ENCODE measurements at regions not wholly inside any gene's neighbourhood (a gene's known extent, or its start where the extent isn't known, plus 50 kb on each side); places are given as distances from the start of the nearest gene placed in this dataset.

DNA sequence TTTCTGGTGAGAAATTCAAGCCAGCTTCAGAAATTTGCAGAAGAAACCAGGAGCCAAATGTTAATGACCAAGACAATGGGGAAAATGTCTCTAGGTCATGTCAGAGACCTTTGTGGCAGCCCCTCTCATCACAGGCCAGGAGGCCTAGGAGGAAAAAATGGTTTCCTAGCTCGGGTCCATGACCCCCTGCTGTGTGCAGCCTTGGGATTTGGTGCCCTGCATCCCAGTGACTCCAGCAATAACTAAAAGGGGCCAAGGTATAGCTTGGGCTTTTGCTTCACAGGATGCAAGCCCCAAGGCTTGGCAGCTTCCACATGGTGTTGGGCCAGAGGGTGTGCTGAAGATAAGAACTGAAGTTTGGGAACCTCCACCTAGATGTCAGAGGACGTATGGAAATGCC lies 814.7 kb upstream of the SLIT2 start:
- no peak overlapping the region for H3K27ac ChIP-seq (ENCODE audit: low read depth in 2 of 2, low read length in 2 of 2)
- H3K9me3 ChIP-seq (ENCODE audit: control insufficient read depth in 2 of 2, low read length in 2 of 2), result no peaks in the 10 kb centered on the region
- no peaks in the 10 kb centered on the region for H3K27me3 ChIP-seq (ENCODE audit: control insufficient read depth in 2 of 2, insufficient read depth in 2 of 2, low read length in 2 of 2)
- no peaks in the 10 kb centered on the region for H3K36me3 ChIP-seq (ENCODE audit: control insufficient read depth in 2 of 2, insufficient read depth in 2 of 2, low read length in 2 of 2)
- no peak overlapping the region for H3K4me3 ChIP-seq (ENCODE audit: low read length in 2 of 2)
- no peaks in the 10 kb centered on the region for H3K4me1 ChIP-seq (ENCODE audit: control insufficient read depth in 2 of 2, insufficient read depth in 2 of 2, low read length in 2 of 2)
- H3K9ac ChIP-seq (ENCODE audit: low read depth in 1 of 2, low read length in 2 of 2), result no peak overlapping the region

DNA sequence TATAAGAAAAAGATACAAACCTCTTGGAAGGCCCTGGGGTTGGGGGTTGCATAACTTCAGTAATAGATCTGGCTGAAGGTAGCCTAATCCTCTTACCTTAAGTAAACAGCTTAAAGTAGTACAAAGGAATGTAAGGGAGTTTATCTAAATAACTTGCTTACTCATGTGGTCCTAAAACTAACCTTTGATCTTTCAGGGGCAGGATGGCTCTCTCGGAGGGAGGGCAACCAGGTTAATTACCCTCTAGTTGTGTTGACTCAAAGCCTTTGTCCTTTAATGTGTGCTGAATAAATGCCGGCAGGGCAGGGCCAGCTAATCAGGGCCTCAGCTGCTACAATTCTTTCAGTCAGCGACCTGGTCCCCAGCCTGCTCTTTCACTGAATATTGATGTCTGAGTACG lies 822.0 kb upstream of the SLIT2 start:
- Histone ChIP-seq H3K36me3 (ENCODE audit: control insufficient read depth in 2 of 2, insufficient read depth in 2 of 2, low read length in 2 of 2) (no peaks in the 10 kb centered on the region), H3K4me3 (ENCODE audit: low read length in 2 of 2) (no peak overlapping the region), H3K9ac (ENCODE audit: low read depth in 1 of 2, low read length in 2 of 2) (no peak overlapping the region), H3K27ac (ENCODE audit: low read depth in 2 of 2, low read length in 2 of 2) (no peak overlapping the region), H3K4me1 (ENCODE audit: control insufficient read depth in 2 of 2, insufficient read depth in 2 of 2, low read length in 2 of 2) (no peaks in the 10 kb centered on the region), H3K27me3 (ENCODE audit: control insufficient read depth in 2 of 2, insufficient read depth in 2 of 2, low read length in 2 of 2) (no peaks in the 10 kb centered on the region), H3K9me3 (ENCODE audit: control insufficient read depth in 2 of 2, low read length in 2 of 2) (no peaks in the 10 kb centered on the region)

DNA sequence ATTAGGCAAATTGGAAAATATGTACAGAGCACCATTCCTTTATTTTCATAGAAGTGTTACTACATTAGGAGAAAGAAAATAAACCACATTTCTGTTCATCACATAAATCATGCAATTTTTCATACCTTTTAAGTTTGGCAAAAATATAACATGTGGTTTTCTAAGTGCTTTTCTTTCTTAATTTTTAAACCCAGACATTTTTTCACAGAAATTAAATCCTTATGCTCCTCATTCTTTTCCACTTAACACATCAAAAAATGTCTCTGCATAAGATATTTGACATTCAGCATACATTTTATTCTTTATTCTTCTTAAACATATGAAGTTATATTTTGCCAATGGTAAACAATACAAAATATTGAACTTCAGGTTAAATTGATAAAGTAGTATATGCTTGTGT lies 826.6 kb upstream of the SLIT2 start:
- no peaks in the 10 kb centered on the region for H3K36me3 ChIP-seq (ENCODE audit: control insufficient read depth in 2 of 2, insufficient read depth in 2 of 2, low read length in 2 of 2)
- no peaks in the 10 kb centered on the region for H3K27me3 ChIP-seq (ENCODE audit: control insufficient read depth in 2 of 2, insufficient read depth in 2 of 2, low read length in 2 of 2)
- no peak overlapping the region for H3K9ac ChIP-seq (ENCODE audit: low read depth in 1 of 2, low read length in 2 of 2)
- H3K27ac ChIP-seq (ENCODE audit: low read depth in 2 of 2, low read length in 2 of 2), result no peak overlapping the region
- H3K9me3 ChIP-seq (ENCODE audit: control insufficient read depth in 2 of 2, low read length in 2 of 2), result no peaks in the 10 kb centered on the region
- no peaks in the 10 kb centered on the region for H3K4me1 ChIP-seq (ENCODE audit: control insufficient read depth in 2 of 2, insufficient read depth in 2 of 2, low read length in 2 of 2)
- no peak overlapping the region for H3K4me3 ChIP-seq (ENCODE audit: low read length in 2 of 2)

DNA sequence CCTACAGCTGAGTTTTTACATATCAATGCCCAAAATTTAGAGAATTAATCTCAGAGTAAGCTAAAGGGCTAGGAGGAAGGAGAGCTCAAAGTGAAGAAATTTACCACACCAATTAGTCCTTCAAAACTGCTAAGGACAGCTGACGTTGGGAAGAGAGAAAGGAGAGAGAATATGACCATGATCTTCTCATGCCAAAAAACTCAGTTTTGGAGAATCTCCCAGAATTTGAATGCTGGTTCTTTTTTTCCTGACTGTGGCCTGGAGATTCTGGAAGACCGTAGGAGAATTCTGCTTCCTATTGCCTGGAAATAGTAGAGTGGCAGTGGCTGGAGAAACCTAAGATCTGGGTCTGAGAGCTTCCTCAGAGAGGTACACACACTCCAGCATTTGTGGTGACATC lies 834.4 kb upstream of the SLIT2 start:
- H3K9ac ChIP-seq (ENCODE audit: low read depth in 1 of 2, low read length in 2 of 2), result no peak overlapping the region
- no peaks in the 10 kb centered on the region for H3K36me3 ChIP-seq (ENCODE audit: control insufficient read depth in 2 of 2, insufficient read depth in 2 of 2, low read length in 2 of 2)
- H3K4me1 ChIP-seq (ENCODE audit: control insufficient read depth in 2 of 2, insufficient read depth in 2 of 2, low read length in 2 of 2), result no peaks in the 10 kb centered on the region
- no peaks in the 10 kb centered on the region for H3K27me3 ChIP-seq (ENCODE audit: control insufficient read depth in 2 of 2, insufficient read depth in 2 of 2, low read length in 2 of 2)
- H3K9me3 ChIP-seq (ENCODE audit: control insufficient read depth in 2 of 2, low read length in 2 of 2), result no peaks in the 10 kb centered on the region
- no peak overlapping the region for H3K4me3 ChIP-seq (ENCODE audit: low read length in 2 of 2)
- H3K27ac ChIP-seq (ENCODE audit: low read depth in 2 of 2, low read length in 2 of 2), result no peak overlapping the region

DNA sequence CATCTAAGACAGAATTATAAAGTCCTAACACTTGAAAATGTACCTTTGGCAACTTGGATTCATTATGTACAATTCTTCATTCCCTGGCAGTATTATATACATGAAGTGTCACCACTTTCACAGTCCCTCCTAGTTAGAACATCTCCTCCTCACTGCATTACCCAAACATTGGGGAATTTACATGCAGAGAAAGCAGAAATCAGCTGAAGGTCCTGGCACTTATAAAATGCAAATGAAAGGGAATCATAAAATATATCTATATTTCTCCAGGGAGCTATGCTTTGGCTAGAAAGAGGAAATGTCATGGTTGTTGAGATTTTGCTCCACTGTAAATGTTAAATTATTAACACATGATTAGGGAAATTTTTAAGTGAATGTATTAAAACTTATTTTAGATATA lies 835.6 kb upstream of the SLIT2 start:
- Histone ChIP-seq H3K27me3 (ENCODE audit: control insufficient read depth in 2 of 2, insufficient read depth in 2 of 2, low read length in 2 of 2) (no peaks in the 10 kb centered on the region), H3K36me3 (ENCODE audit: control insufficient read depth in 2 of 2, insufficient read depth in 2 of 2, low read length in 2 of 2) (no peaks in the 10 kb centered on the region), H3K4me1 (ENCODE audit: control insufficient read depth in 2 of 2, insufficient read depth in 2 of 2, low read length in 2 of 2) (no peaks in the 10 kb centered on the region), H3K9ac (ENCODE audit: low read depth in 1 of 2, low read length in 2 of 2) (no peak overlapping the region), H3K27ac (ENCODE audit: low read depth in 2 of 2, low read length in 2 of 2) (no peak overlapping the region), H3K9me3 (ENCODE audit: control insufficient read depth in 2 of 2, low read length in 2 of 2) (no peaks in the 10 kb centered on the region), H3K4me3 (ENCODE audit: low read length in 2 of 2) (no peak overlapping the region)

DNA sequence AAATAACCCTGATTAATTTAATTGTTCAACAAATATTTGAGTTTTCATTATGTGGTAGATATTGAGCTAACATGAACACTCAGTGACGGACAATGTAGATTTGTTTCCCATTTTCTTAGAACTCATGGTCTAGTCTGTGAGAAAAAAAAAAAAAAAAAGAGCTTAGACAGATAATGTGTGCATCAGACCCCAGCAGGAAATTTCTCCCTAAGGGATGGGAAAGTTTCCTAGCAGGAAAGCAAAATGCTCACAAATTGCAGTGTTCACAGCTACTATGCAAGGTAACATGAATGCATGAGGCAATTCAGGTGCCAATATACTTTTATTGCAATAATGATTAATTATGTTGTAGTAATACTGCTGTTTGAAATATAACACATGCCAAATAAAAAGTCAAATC lies 843.2 kb upstream of the SLIT2 start:
- no peak overlapping the region for H3K4me3 ChIP-seq (ENCODE audit: low read length in 2 of 2)
- H3K36me3 ChIP-seq (ENCODE audit: control insufficient read depth in 2 of 2, insufficient read depth in 2 of 2, low read length in 2 of 2), result no peaks in the 10 kb centered on the region
- H3K9ac ChIP-seq (ENCODE audit: low read depth in 1 of 2, low read length in 2 of 2), result no peak overlapping the region
- H3K27me3 ChIP-seq (ENCODE audit: control insufficient read depth in 2 of 2, insufficient read depth in 2 of 2, low read length in 2 of 2), result no peaks in the 10 kb centered on the region
- no peaks in the 10 kb centered on the region for H3K4me1 ChIP-seq (ENCODE audit: control insufficient read depth in 2 of 2, insufficient read depth in 2 of 2, low read length in 2 of 2)
- H3K27ac ChIP-seq (ENCODE audit: low read depth in 2 of 2, low read length in 2 of 2), result no peak overlapping the region
- no peaks in the 10 kb centered on the region for H3K9me3 ChIP-seq (ENCODE audit: control insufficient read depth in 2 of 2, low read length in 2 of 2)

DNA sequence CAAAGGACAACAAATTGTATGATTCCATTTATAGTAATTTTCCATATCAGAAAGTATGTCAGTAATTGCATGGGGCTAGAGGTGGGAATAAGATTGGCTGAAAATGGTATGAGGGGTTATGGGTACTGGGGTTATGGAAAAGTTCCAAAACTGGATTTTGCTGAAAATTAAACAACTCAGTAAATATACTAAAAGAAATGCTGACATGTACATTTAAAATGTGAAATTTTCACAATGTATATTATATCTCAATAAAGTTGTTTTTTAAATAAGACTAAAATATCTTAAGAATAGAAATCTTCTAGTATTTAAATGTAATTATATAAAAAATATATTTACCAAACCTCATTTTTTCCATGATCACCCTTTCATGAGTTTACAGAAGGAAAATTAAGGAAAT lies 844.9 kb upstream of the SLIT2 start:
- Histone ChIP-seq H3K4me1 (ENCODE audit: control insufficient read depth in 2 of 2, insufficient read depth in 2 of 2, low read length in 2 of 2) (no peaks in the 10 kb centered on the region), H3K4me3 (ENCODE audit: low read length in 2 of 2) (no peak overlapping the region), H3K27me3 (ENCODE audit: control insufficient read depth in 2 of 2, insufficient read depth in 2 of 2, low read length in 2 of 2) (no peaks in the 10 kb centered on the region), H3K9me3 (ENCODE audit: control insufficient read depth in 2 of 2, low read length in 2 of 2) (no peaks in the 10 kb centered on the region), H3K27ac (ENCODE audit: low read depth in 2 of 2, low read length in 2 of 2) (no peak overlapping the region), H3K36me3 (ENCODE audit: control insufficient read depth in 2 of 2, insufficient read depth in 2 of 2, low read length in 2 of 2) (no peaks in the 10 kb centered on the region), H3K9ac (ENCODE audit: low read depth in 1 of 2, low read length in 2 of 2) (no peak overlapping the region)

DNA sequence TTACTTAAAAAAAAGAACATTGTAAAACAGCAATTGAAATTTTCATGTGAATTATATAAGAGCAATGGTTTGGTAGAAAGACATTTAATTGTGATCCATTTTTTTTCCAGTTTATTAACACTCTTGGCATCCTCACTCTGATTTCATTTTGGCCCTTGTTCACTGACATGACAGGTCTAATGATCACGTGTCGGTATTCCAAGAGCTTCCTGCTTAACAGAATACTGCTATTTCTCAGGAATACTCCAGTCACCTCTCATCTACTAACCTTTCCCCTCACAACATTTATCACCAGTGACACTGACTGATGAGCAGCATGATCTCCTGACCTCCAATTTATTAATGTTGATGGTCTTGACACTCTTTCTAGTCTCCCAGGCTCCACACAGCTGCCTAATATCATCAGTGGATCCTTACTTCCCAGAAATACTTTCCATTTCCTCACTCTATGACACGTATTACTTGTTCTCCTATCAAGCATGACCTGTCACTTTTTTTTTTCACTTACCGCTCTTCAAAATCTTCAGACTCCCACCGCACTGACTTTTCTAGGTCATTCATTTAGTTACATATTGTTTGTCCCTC lies 847.8 kb upstream of the SLIT2 start:
- no peak overlapping the region for H3K9ac ChIP-seq (ENCODE audit: low read depth in 1 of 2, low read length in 2 of 2)
- H3K4me3 ChIP-seq (ENCODE audit: low read length in 2 of 2), result no peak overlapping the region
- no peak overlapping the region for H3K27ac ChIP-seq (ENCODE audit: low read depth in 2 of 2, low read length in 2 of 2)
- no peaks in the 10 kb centered on the region for H3K4me1 ChIP-seq (ENCODE audit: control insufficient read depth in 2 of 2, insufficient read depth in 2 of 2, low read length in 2 of 2)
- H3K36me3 ChIP-seq (ENCODE audit: control insufficient read depth in 2 of 2, insufficient read depth in 2 of 2, low read length in 2 of 2), result no peaks in the 10 kb centered on the region
- H3K27me3 ChIP-seq (ENCODE audit: control insufficient read depth in 2 of 2, insufficient read depth in 2 of 2, low read length in 2 of 2), result no peaks in the 10 kb centered on the region
- no peaks in the 10 kb centered on the region for H3K9me3 ChIP-seq (ENCODE audit: control insufficient read depth in 2 of 2, low read length in 2 of 2)

DNA sequence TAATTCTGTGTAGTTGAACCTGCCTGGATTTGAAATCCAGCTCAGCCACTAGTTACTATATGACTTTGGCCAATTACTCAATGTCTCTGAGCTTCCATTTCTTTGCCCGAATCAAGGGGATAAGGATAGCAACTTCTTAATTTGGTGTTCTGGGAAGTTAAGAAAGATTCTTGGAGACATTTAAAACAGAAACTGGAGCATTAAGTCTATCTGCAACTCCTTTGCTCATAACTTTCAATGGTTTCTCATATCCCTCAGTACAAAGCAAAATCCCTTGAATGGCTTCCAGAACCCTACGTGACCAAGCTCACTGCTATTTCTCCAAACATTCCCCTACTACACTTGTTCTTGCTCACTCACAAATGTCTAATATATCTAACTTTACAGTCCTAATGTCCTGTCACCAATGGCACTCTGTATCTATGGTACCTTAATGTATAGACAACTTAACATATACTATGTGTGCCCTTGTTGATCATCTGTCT lies 849.1 kb upstream of the SLIT2 start:
- no peak overlapping the region for H3K9ac ChIP-seq (ENCODE audit: low read depth in 1 of 2, low read length in 2 of 2)
- no peaks in the 10 kb centered on the region for H3K9me3 ChIP-seq (ENCODE audit: control insufficient read depth in 2 of 2, low read length in 2 of 2)
- no peak overlapping the region for H3K27ac ChIP-seq (ENCODE audit: low read depth in 2 of 2, low read length in 2 of 2)
- no peak overlapping the region for H3K4me3 ChIP-seq (ENCODE audit: low read length in 2 of 2)
- no peaks in the 10 kb centered on the region for H3K27me3 ChIP-seq (ENCODE audit: control insufficient read depth in 2 of 2, insufficient read depth in 2 of 2, low read length in 2 of 2)
- no peaks in the 10 kb centered on the region for H3K36me3 ChIP-seq (ENCODE audit: control insufficient read depth in 2 of 2, insufficient read depth in 2 of 2, low read length in 2 of 2)
- H3K4me1 ChIP-seq (ENCODE audit: control insufficient read depth in 2 of 2, insufficient read depth in 2 of 2, low read length in 2 of 2), result no peaks in the 10 kb centered on the region

DNA sequence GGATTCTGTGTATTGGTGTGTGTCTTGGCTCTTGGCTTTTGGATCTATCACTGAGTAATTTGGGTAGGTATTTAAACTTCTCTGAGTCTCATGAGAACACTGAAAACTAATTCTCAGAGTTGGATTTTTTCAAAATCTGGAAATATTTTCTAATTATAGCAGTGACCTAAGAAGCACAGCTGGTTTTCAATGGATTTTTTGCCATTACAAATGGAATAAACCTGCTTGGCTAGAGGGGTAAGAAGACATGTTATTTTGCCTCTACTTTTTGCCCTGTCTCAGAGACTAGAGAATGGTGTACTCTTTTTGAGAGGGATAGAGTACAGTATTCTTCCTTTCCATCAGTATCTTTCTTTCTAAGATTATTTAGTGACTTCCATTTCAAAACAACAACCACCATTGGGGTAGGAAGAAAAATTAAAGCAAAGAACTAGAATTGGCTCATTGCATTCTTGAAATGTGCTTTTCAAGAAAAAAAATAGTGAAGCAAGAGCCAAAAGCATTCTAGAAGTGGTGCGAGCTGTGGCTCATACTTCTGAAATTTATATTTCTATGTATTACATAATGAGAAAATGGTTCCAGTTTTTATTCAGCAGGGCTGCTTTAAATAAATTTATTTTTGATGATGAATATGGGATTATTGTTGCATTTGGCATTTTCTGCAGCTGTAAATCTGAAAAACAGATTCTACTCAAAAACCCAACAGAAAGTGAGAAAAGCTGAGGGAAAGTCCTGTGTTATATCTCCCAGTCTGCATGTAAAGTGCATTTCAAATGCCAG lies 850.2 kb upstream of the SLIT2 start:
- Histone ChIP-seq H3K36me3 (ENCODE audit: control insufficient read depth in 2 of 2, insufficient read depth in 2 of 2, low read length in 2 of 2) (no peaks in the 10 kb centered on the region), H3K9ac (ENCODE audit: low read depth in 1 of 2, low read length in 2 of 2) (no peak overlapping the region), H3K27me3 (ENCODE audit: control insufficient read depth in 2 of 2, insufficient read depth in 2 of 2, low read length in 2 of 2) (no peaks in the 10 kb centered on the region), H3K4me1 (ENCODE audit: control insufficient read depth in 2 of 2, insufficient read depth in 2 of 2, low read length in 2 of 2) (no peaks in the 10 kb centered on the region), H3K27ac (ENCODE audit: low read depth in 2 of 2, low read length in 2 of 2) (no peak overlapping the region), H3K9me3 (ENCODE audit: control insufficient read depth in 2 of 2, low read length in 2 of 2) (no peaks in the 10 kb centered on the region), H3K4me3 (ENCODE audit: low read length in 2 of 2) (no peak overlapping the region)

Measured in mucosa of rectum (tissue), 2 donors.